H9 (cell line): ENCODE measurements at regions not wholly inside any gene's neighbourhood (a gene's known extent, or its start where the extent isn't known, plus 50 kb on each side); places are given as distances from the start of the nearest gene placed in this dataset.

Source experiments
- DNase-seq: peaks from one replicate; pipeline ENCODE4 v3.0.0-alpha.2; 2017
- H2AFZ ChIP-seq: one replicate; pipeline ENCODE4 v1.6.1; 2013; ENCODE audit warnings: mild to moderate bottlenecking, low read length, control low read depth, moderate library complexity
- H2AK5ac ChIP-seq: 2 replicates; pipeline ENCODE4 v1.6.1; 2013; ENCODE audit warnings: low read length, control low read depth, mixed read lengths; ENCODE audit not compliant: insufficient read length
- H2BK120ac ChIP-seq: one replicate; pipeline ENCODE4 v1.6.1; 2013; ENCODE audit warnings: low read depth, mild to moderate bottlenecking, low read length, control low read depth, inconsistent platforms; ENCODE audit not compliant: poor library complexity, severe bottlenecking
- H2BK12ac ChIP-seq: 2 replicates; pipeline ENCODE4 v1.6.1; 2013; ENCODE audit warnings: low read length, control low read depth, mixed read lengths, low read depth; ENCODE audit not compliant: insufficient read length
- H2BK15ac ChIP-seq: 2 replicates; pipeline ENCODE4 v1.6.1; 2013; ENCODE audit warnings: low read depth, low read length, control low read depth
- H2BK20ac ChIP-seq: one replicate; pipeline ENCODE4 v1.6.1; 2013; ENCODE audit warnings: low read depth, mild to moderate bottlenecking, low read length, control low read depth, inconsistent platforms; ENCODE audit not compliant: poor library complexity, severe bottlenecking
- H2BK5ac ChIP-seq: 2 replicates; pipeline ENCODE4 v1.6.1; 2013; ENCODE audit warnings: low read length, control low read depth, mixed read lengths; ENCODE audit not compliant: insufficient read length
- H3K14ac ChIP-seq: 2 replicates; pipeline ENCODE4 v1.6.1; 2013; ENCODE audit warnings: low read length, control low read depth; ENCODE audit not compliant: insufficient read depth
- H3K18ac ChIP-seq: 2 replicates; pipeline ENCODE4 v1.6.1; 2013; ENCODE audit warnings: low read depth, mild to moderate bottlenecking, mixed read lengths, low read length, control low read depth; ENCODE audit not compliant: insufficient read length
- H3K23ac ChIP-seq: 2 replicates; pipeline ENCODE4 v1.6.1; 2013; ENCODE audit warnings: low read length, control low read depth, mixed read lengths, low read depth; ENCODE audit not compliant: insufficient read length
- H3K23me2 ChIP-seq: 2 replicates; pipeline ENCODE4 v1.6.1; 2013; ENCODE audit warnings: low read depth, mild to moderate bottlenecking, mixed read lengths, low read length, control low read depth; ENCODE audit not compliant: insufficient read length, poor library complexity, severe bottlenecking
- H3K27ac ChIP-seq: 2 replicates; pipeline ENCODE4 v1.5.1; 2013; ENCODE audit warnings: low read length, control low read depth, mixed read lengths, low read depth; ENCODE audit not compliant: insufficient read length
- H3K27me3 ChIP-seq: 2 replicates; pipeline ENCODE4 v1.6.1; 2013; ENCODE audit warnings: low read length, control low read depth, inconsistent platforms; ENCODE audit not compliant: insufficient read depth
- H3K4ac ChIP-seq: 2 replicates; pipeline ENCODE4 v1.6.1; 2013; ENCODE audit warnings: low read depth, mild to moderate bottlenecking, control low read depth, inconsistent platforms, low read length, moderate library complexity
- H3K4me1 ChIP-seq: 2 replicates; pipeline ENCODE4 v1.6.1; 2013; ENCODE audit warnings: low read length, control low read depth, inconsistent platforms; ENCODE audit not compliant: insufficient read depth
- H3K4me2 ChIP-seq: 2 replicates; pipeline ENCODE4 v1.6.1; 2013; ENCODE audit warnings: low read length, control low read depth, mixed read lengths; ENCODE audit not compliant: insufficient read length, insufficient read depth
- H3K56ac ChIP-seq: 2 replicates; pipeline ENCODE4 v1.6.1; 2013; ENCODE audit warnings: low read depth, mild to moderate bottlenecking, mixed read lengths, low read length, control low read depth; ENCODE audit not compliant: insufficient read length
- H3K79me1 ChIP-seq: 2 replicates; pipeline ENCODE4 v1.6.1; 2013; ENCODE audit warnings: low read depth, mild to moderate bottlenecking, moderate library complexity, low read length, control low read depth, inconsistent platforms; ENCODE audit not compliant: insufficient read depth, poor library complexity, severe bottlenecking
- H3K79me2 ChIP-seq: 2 replicates; pipeline ENCODE4 v1.6.1; 2013; ENCODE audit warnings: low read length, control low read depth, inconsistent platforms; ENCODE audit not compliant: insufficient read depth
- H3K9ac ChIP-seq: 2 replicates; pipeline ENCODE4 v1.6.1; 2013; ENCODE audit warnings: low read length, control low read depth, mixed read lengths; ENCODE audit not compliant: insufficient read length; ENCODE audit errors: extremely low read depth
- H3K9me3 ChIP-seq: one replicate; pipeline ENCODE4 v1.6.1; 2013; ENCODE audit warnings: low read depth, low read length, inconsistent platforms; ENCODE audit not compliant: control insufficient read depth
- H3T11ph ChIP-seq: one replicate; pipeline ENCODE4 v1.6.1; 2013; ENCODE audit warnings: mild to moderate bottlenecking, low read length, control low read depth, inconsistent platforms
- H4K20me1 ChIP-seq: one replicate; pipeline ENCODE4 v1.6.1; 2013; ENCODE audit not compliant: control insufficient read depth, insufficient read length, insufficient read depth
- H4K5ac ChIP-seq: 2 replicates; pipeline ENCODE4 v1.6.1; 2013; ENCODE audit warnings: low read depth, mild to moderate bottlenecking, mixed read lengths, low read length, control low read depth; ENCODE audit not compliant: insufficient read length
- H4K8ac ChIP-seq: replicated peaks from 2 replicates; pipeline ENCODE4 v1.6.1; 2013; ENCODE audit warnings: low read length, control low read depth, mixed read lengths, low read depth; ENCODE audit not compliant: insufficient read length
- H4K91ac ChIP-seq: 2 replicates; pipeline ENCODE4 v1.6.1; 2013; ENCODE audit warnings: low read depth, mild to moderate bottlenecking, moderate library complexity, mixed read lengths, low read length, control low read depth; ENCODE audit not compliant: insufficient read length
- H3K27ac Mint-ChIP-seq, 3 experiments: 2 replicates in 2 of 3; 3 replicates in 1 of 3; pipeline ENCODE4 v1.8.0; 2020 to 2021; ENCODE audit warnings: mixed read lengths in 3 of 3, mild to moderate bottlenecking in 1 of 3, moderate library complexity in 1 of 3
- H3K27me3 Mint-ChIP-seq: 2 replicates; pipeline ENCODE4 v1.8.0; 2021; ENCODE audit warnings: low read depth, mild to moderate bottlenecking, moderate library complexity, mixed read lengths
- H3K36me3 Mint-ChIP-seq, 3 experiments: 2 replicates in 2 of 3; 3 replicates in 1 of 3; pipeline ENCODE4 v1.8.0; 2020 to 2021; ENCODE audit warnings: low read depth in 3 of 3, mixed read lengths in 3 of 3; ENCODE audit not compliant: insufficient read depth in 1 of 3
- H3K4me1 Mint-ChIP-seq, 2 experiments: 2 replicates each; pipeline ENCODE4 v1.8.0; 2020; ENCODE audit warnings: mixed read lengths in 2 of 2
- H3K4me3 Mint-ChIP-seq, 2 experiments: 2 replicates in 1 of 2; 3 replicates in 1 of 2; pipeline ENCODE4 v1.8.0; 2020 to 2021; ENCODE audit warnings: mild to moderate bottlenecking in 2 of 2, mixed read lengths in 2 of 2, moderate library complexity in 1 of 2
- H3K9me3 Mint-ChIP-seq, 2 experiments: 2 replicates in 1 of 2; 3 replicates in 1 of 2; pipeline ENCODE4 v1.8.0; 2020; ENCODE audit warnings: mild to moderate bottlenecking in 2 of 2, mixed read lengths in 2 of 2, moderate library complexity in 1 of 2
- CTCF ChIP-seq: fragments of 200-600 bp; sonication (generic); conservative IDR thresholded peaks from 3 replicates; pipeline ENCODE4 v1.8.0; 2021; ENCODE audit warnings: antibody characterized with exemption, mild to moderate bottlenecking
- whole genome bisulfite sequencing: extraction: QIAGEN DNeasy Blood & Tissue Kit; methylation state at CpG from one replicate; pipeline ENCODE4 v1.1.7; 2013; ENCODE audit warnings: missing lambda C conversion rate, low lambda C conversion rate, mixed read lengths; ENCODE audit not compliant: insufficient read length; ENCODE audit errors: extremely low coverage; 5-methylcytosine and 5-hydroxymethylcytosine counted together

- H3K27me3 Mint-ChIP-seq = no peaks in the 10 kb centered on the region
- no peak for TF ChIP-seq CTCF
- no peaks in the 10 kb centered on the region for H3K79me1 ChIP-seq
- no peak overlapping the region for H2AK5ac ChIP-seq
- H4K91ac ChIP-seq = no peak overlapping the region
- WGBS = no CpG with 5 or more reads among the region's 4 CpGs
- no peak overlapping the region for H3K18ac ChIP-seq
- no peak overlapping the region for H3T11ph ChIP-seq
- no peaks in the 10 kb centered on the region for H3K27me3 ChIP-seq
- no peak overlapping the region for H2BK20ac ChIP-seq
- no peak overlapping the region for H3K4ac ChIP-seq
- no peak overlapping the region for H3K27ac Mint-ChIP-seq
- H4K8ac ChIP-seq = no peak overlapping the region
- H3K4me2 ChIP-seq = no peak overlapping the region
- no peaks in the 10 kb centered on the region for H3K9me3 ChIP-seq
- no peak overlapping the region for H3K14ac ChIP-seq
- H2BK120ac ChIP-seq = no peak overlapping the region
- no peaks in the 10 kb centered on the region for H4K20me1 ChIP-seq
- H2AFZ ChIP-seq = no peak overlapping the region
- H3K9me3 Mint-ChIP-seq = no peaks in the 10 kb centered on the region; a peak in 1 of 5 replicates
- H3K79me2 ChIP-seq = no peaks in the 10 kb centered on the region
- no peak overlapping the region for H2BK12ac ChIP-seq
- no peak overlapping the region for H3K27ac ChIP-seq
- no peak overlapping the region for H2BK5ac ChIP-seq
- H3K23me2 ChIP-seq = no peaks in the 10 kb centered on the region
- no peak overlapping the region for H3K9ac ChIP-seq
- no peak overlapping the region for H4K5ac ChIP-seq
- no peak overlapping the region for H2BK15ac ChIP-seq
- peaks cover 0 to 4% of the 10 kb centered on the region in 2 experiments; a peak in 1 of 4 replicates for H3K4me1 Mint-ChIP-seq
- no peaks in the 10 kb centered on the region for H3K4me1 ChIP-seq
- H3K23ac ChIP-seq = no peak overlapping the region
- H3K56ac ChIP-seq = no peak overlapping the region
- DNase-seq = no peak
- no peak overlapping the region for H3K4me3 Mint-ChIP-seq
- H3K36me3 Mint-ChIP-seq = no peaks in the 10 kb centered on the region; a peak in 1 of 7 replicates
Measured at GRCh38 chr12:76652402-76652801, 92.8 kb upstream of the OSBPL8 start.
